ENCODE measurements at regions not wholly inside any gene's neighbourhood (a gene's known extent, or its start where the extent isn't known, plus 50 kb on each side); places are given as distances from the start of the nearest gene placed in this dataset.
A peak's percentile ranks its signal among the peaks of the same experiment; 100 is the strongest.
"Not testable (repeated sequence)": the region's sequence is repeated elsewhere in the genome, so short reads cannot be mapped to it uniquely, and the experiment has no call there.

GRCh38 chr17:20633268-20634059 lies 53.9 kb downstream of the CDRT15L2 start:
- DNase-seq: not testable (repeated sequence)

- not testable (repeated sequence) for DNase-seq
Measured at GRCh38 chr17:20640147-20640546, 60.6 kb downstream of the CDRT15L2 start.

GRCh38 chr17:20646661-20647272 lies 67.2 kb downstream of the CDRT15L2 start:
- peak; percentile 38 for DNase-seq

GRCh38 chr17:20649097-20649767 lies 69.7 kb downstream of the CDRT15L2 start:
- DNase-seq: not testable (repeated sequence)

- peak; percentile 11 for DNase-seq
Measured at GRCh38 chr17:20651022-20651421, 71.5 kb downstream of the CDRT15L2 start.

GRCh38 chr17:20651736-20652135 lies 72.2 kb downstream of the CDRT15L2 start:
- DNase-seq: not testable (repeated sequence)

GRCh38 chr17:20653391-20653790 lies 73.9 kb downstream of the CDRT15L2 start:
- DNase-seq: not testable (repeated sequence)

DNA sequence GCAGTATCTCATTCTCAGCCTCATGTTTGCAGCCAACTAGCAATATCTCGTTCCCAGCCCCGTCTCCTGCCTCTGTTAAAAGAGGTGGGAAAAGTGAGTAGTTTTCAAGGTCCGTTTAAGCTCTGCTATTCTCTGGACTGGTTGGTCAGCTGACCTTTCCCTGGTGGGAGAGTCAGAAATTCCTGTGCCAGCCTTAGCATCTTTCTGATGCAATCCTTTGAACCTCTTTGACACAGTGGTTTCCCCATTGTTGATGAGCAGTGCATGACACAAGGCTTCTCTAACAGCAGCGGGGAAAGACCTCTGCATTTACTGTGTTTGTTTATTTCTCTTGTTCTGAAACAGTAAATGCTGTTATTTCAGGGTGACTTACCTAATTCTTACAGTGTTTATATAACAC lies 74.6 kb downstream of the CDRT15L2 start:
- DNase-seq: not testable (repeated sequence)

DNA sequence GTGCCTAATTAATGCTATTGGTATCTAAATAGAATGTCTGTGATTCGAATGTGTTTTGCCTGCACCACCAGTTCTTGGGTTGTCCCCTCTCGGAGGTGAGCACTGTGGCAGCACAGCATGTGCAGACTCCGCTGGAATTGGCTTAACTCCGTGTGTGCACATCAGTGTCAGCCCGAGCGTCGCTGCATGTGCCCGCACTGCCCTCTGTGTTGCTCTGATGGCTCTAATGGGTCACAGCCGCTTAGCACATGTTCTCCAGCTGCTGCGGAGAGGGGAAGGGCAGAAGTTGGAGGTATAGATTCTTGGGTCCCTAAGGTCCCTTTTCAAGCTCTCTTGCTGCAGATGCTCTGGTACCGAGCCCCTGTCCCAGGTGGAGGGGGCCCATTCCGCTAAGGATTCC lies 75.1 kb downstream of the CDRT15L2 start:
- not testable (repeated sequence) for DNase-seq

DNA sequence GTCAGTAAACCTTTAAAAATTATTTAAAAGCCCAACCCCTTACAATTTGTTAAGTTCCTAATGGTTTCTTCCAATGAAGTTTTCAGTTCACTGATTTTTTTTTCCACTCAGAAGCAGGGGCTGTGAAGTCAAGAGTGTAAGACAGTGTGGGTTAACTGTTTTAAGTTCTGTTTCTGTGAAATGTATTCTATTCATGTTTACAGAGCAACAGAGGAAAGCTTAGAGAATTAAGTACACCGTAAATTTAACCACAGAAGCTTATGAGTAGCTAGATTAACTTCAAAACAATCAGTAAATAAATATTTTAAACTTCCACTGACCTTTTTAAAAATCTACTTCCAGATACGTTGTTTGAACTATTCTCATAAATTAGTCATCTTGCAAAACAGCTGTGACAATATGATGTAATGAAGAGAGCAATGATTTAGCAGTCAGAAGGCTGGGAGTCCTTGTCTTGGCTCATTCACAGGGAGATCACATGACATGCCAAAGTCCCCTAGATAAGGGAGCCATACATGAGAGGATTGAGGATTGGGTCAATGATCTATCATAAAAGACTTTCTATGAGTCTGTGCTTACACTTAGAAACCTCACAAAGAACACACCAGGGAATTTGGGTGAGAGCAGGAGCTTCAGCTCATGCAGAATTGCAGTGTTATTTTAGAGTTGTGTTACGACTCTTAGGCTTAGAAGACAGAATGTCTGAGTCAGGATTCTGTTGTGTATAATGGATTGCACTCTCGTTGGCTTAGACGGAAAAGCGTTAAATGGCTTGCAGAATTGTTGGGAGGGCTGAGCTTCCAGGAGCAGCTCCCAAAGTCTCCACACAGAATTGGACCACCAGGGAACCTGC lies 85.8 kb downstream of the CDRT15L2 start:
- DNase-seq: not testable (repeated sequence)

- DNase-seq: peak; percentile 15
Measured at GRCh38 chr17:20666689-20667088, 87.2 kb downstream of the CDRT15L2 start.

GRCh38 chr17:20667712-20668111 lies 88.2 kb downstream of the CDRT15L2 start:
- DNase-seq: not testable (repeated sequence)

GRCh38 chr17:20668316-20668715 lies 88.8 kb downstream of the CDRT15L2 start:
- not testable (repeated sequence) for DNase-seq

DNA sequence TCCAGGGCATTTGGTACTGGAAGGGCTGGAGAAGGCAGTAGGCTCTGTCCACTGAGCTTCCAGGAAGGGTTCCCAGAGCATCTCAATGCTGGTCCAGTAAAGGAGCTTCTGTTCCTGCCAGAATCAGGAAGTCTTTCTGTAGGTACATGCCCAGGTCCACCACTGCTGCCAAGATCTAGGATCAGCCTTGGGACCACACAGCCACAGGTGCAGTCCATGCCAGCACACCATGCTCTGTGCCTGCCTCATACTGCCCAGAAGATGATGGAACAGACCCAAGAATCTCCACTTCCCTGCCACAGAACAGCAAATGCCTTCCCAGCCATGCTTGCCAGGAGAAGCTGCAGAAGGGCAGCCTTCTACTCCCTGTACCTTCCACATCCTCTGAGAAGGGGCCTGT lies 89.3 kb downstream of the CDRT15L2 start:
- DNase-seq: not testable (repeated sequence)

- not testable (repeated sequence) for DNase-seq
Measured at GRCh38 chr17:20670506-20670905, 91.0 kb downstream of the CDRT15L2 start.

DNA sequence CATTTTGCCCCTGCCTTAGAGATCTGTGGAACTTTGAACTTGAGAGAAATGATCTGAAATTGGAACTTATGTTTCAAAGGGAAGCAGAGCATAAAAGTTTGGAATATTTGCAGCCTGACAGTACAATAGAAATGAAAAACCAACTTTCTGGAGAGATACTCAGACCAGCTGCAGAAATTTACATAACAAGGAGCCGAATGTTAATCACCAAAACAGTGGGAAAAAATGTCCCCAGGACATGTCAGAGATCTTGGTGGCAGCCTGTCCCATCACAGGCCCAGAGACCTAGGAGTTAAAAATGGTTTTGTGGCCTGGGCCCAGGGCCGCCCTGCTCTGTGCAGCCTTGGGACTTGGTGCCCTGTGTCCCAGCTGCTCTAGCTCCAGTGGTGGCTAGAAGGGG lies 94.8 kb downstream of the CDRT15L2 start:
- DNase-seq: not testable (repeated sequence)

DNA sequence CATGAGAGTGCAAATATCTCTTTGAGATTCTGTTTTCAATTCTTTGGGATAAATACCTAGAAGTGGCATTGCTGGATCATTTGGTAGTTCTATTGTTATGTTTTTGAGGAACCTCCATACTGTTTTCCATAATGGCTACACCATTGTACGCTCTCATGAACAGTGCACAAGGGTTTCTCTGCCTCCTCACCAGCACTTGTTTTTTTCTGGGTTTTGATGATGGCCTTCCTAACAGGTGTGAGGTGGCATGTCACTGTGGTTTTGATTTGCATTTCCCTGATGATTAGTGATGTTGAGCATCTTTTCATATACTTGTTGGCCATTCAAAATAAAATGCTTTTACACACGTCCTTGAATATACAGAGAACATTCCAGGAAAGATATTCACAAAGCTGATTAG lies 96.2 kb downstream of the CDRT15L2 start:
- not testable (repeated sequence) for DNase-seq

DNA sequence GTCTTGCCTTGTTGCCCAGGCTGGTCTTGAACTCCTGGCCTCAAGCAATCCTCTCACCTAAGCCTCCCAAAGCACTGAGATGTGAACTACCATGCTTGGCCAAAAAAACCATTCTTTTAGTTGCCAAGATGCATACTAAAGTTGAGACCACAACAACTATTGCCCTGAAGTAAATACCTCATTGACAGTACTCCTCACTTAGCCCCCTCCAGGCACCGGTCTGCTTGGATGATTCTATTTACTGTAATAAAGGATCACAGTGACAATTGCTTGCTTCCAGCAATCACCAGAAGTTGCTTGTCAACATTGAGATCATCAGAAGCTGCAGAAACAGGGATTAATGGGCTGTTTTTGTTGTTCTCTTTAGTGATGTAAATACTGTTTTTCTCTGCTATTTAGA lies 97.1 kb downstream of the CDRT15L2 start:
- not testable (repeated sequence) for DNase-seq

GRCh38 chr17:20677469-20677868 lies 97.9 kb downstream of the CDRT15L2 start:
- DNase-seq: not testable (repeated sequence)

- not testable (repeated sequence) for DNase-seq
Measured at GRCh38 chr17:20678424-20678823, 98.9 kb downstream of the CDRT15L2 start.

GRCh38 chr17:20681746-20682722 lies 102.5 kb downstream of the CDRT15L2 start:
- DNase-seq: not testable (repeated sequence)

Measured in hematopoietic multipotent progenitor cell treated with erythropoietin and hydrocortisone succinate and interleukin-3 and kit ligand, for 6 days (in vitro differentiated cells).